GM21786 (cell line): ENCODE measurements at regions not wholly inside any gene's neighbourhood (a gene's known extent, or its start where the extent isn't known, plus 50 kb on each side); places are given as distances from the start of the nearest gene placed in this dataset.

Experiments used
- ATAC-seq: cut with Tn5 transposase; IDR thresholded peaks from one replicate; pipeline ENCODE4 v1.9.1; 2021; ENCODE audit not compliant: unreplicated experiment

GRCh38 chr4:123966990-123967769 is 570.6 kb downstream of the SPRY1 start:
- ATAC-seq = no peak

GRCh38 chr4:123972031-123972430 is 575.4 kb downstream of the SPRY1 start:
- ATAC-seq = no peak

- ATAC-seq = no peak
Observed at GRCh38 chr4:123974386-123975149, 578.0 kb downstream of the SPRY1 start.

- ATAC-seq = no peak
Observed at GRCh38 chr4:123976285-123976684, 579.7 kb downstream of the SPRY1 start.

GRCh38 chr4:123976819-123977218 is 580.2 kb downstream of the SPRY1 start:
- no peak for ATAC-seq

- no peak for ATAC-seq
Observed at GRCh38 chr4:123977641-123978081, 581.1 kb downstream of the SPRY1 start.

GRCh38 chr4:123978637-123979036 is 582.0 kb downstream of the SPRY1 start:
- no peak for ATAC-seq

GRCh38 chr4:123980736-123981300 is 584.2 kb downstream of the SPRY1 start:
- no peak for ATAC-seq

- no peak for ATAC-seq
Observed at GRCh38 chr4:123984886-123985285, 588.3 kb downstream of the SPRY1 start.

- ATAC-seq = no peak
Observed at GRCh38 chr4:123986268-123986798, 589.7 kb downstream of the SPRY1 start.

GRCh38 chr4:123987408-123987807 is 590.8 kb downstream of the SPRY1 start:
- no peak for ATAC-seq

GRCh38 chr4:123990310-123990870 is 593.8 kb downstream of the SPRY1 start:
- no peak for ATAC-seq

- no peak for ATAC-seq
Observed at GRCh38 chr4:123994917-123995316, 598.3 kb downstream of the SPRY1 start.

GRCh38 chr4:123995936-123996335 is 599.3 kb downstream of the SPRY1 start:
- no peak for ATAC-seq

- no peak for ATAC-seq
Observed at GRCh38 chr4:123996718-123997510, 600.3 kb downstream of the SPRY1 start.

GRCh38 chr4:123997776-123998449 is 601.3 kb downstream of the SPRY1 start:
- ATAC-seq = no peak

- no peak for ATAC-seq
Observed at GRCh38 chr4:124000233-124000632, 603.6 kb downstream of the SPRY1 start.

GRCh38 chr4:124015766-124016165 is 619.2 kb downstream of the SPRY1 start:
- ATAC-seq = no peak

- ATAC-seq = no peak
Observed at GRCh38 chr4:124017185-124017785, 620.7 kb downstream of the SPRY1 start.
